Transverse colon (tissue), 4 donors: ENCODE measurements at regions not wholly inside any gene's neighbourhood (a gene's known extent, or its start where the extent isn't known, plus 50 kb on each side); places are given as distances from the start of the nearest gene placed in this dataset.

ENCODE experiments used
- DNase-seq: peaks from one replicate; pipeline ENCODE4 v3.0.0-alpha.2; 2019
- H3K27ac ChIP-seq, 4 donors: fragments of 200-600 bp; sonication (generic); 2 replicates each; pipeline ENCODE4 v1.5.1; 2016 to 2018; ENCODE audit warnings: inconsistent platforms in 4 of 4
- H3K27me3 ChIP-seq: fragments of 200-600 bp; sonication (generic); 2 replicates; pipeline ENCODE4 v1.5.1; 2017; ENCODE audit warnings: inconsistent platforms
- H3K36me3 ChIP-seq, 4 donors: fragments of 200-600 bp; sonication (generic); 2 replicates each; pipeline ENCODE4 v1.5.1; 2017 to 2019; ENCODE audit warnings: inconsistent platforms in 4 of 4
- H3K4me1 ChIP-seq, 4 donors: fragments of 200-600 bp; sonication (generic); 2 replicates each; pipeline ENCODE4 v1.5.1; 2017 to 2020; ENCODE audit warnings: inconsistent platforms in 4 of 4
- H3K4me3 ChIP-seq, 4 donors: fragments of 200-600 bp; sonication (generic); 1 replicate in 1 of 4; 2 replicates in 3 of 4; pipeline versions ENCODE4 v1.5.1 to v1.6.1; 2017 to 2019; ENCODE audit warnings: inconsistent platforms in 4 of 4
- H3K9me3 ChIP-seq, 2 donors: fragments of 200-600 bp; sonication (generic); 2 replicates each; pipeline ENCODE4 v1.5.1; 2017 to 2019; ENCODE audit warnings: inconsistent platforms in 2 of 2
- EP300 ChIP-seq: sonication (generic); formaldehyde crosslinking; IDR thresholded peaks from one replicate; pipeline ENCODE4 v1.6.1; 2017; ENCODE audit warnings: antibody characterized with exemption, low read depth
- POLR2A ChIP-seq: fragments of 450-650 bp; IDR thresholded peaks from one replicate; pipeline ENCODE4 v1.6.1; 2016; ENCODE audit warnings: antibody characterized with exemption, mild to moderate bottlenecking, moderate library complexity
- POLR2AphosphoS5 ChIP-seq, 3 donors: sonication (generic); formaldehyde crosslinking; IDR thresholded peaks; one replicate each; pipeline ENCODE4 v1.6.1; 2016; ENCODE audit warnings: antibody characterized with exemption in 3 of 3
- WGBS, 2 donors: methylation state at CpG; one replicate each; pipeline ENCODE4 v1.1.5; 2018; ENCODE audit warnings: low coverage in 1 of 2; 5-methylcytosine and 5-hydroxymethylcytosine counted together
- in situ Hi-C, 4 donors: fragments of 200-750 bp; cut with MboI; loops; one replicate each; pipeline versions ENCODE4 v1.15.0 to v1.15.1; 2017; ENCODE audit warnings: low sequenced_read_pairs in 3 of 4, low pct_ligation_motif_present in 1 of 4, low pct_unique_long_range_greater_than_20kb in 1 of 4
- intact Hi-C: fragments of 100-400 bp; cut with DNase I; formaldehyde crosslinking; loops from one replicate; pipeline ENCODE4 v1.15.1; 2023; ENCODE audit warnings: low total_unique reads
- TF ChIP-seq, protein P1 (sequence below), 5 experiments: fragments of 200-600 bp in 3 of 5; fragments of 450-650 bp in 2 of 5; sonication (generic) in 3 of 5; IDR thresholded peaks; 1 replicate in 2 of 5; 2 replicates in 3 of 5; pipeline ENCODE4 v1.5.1; 2016 to 2017; ENCODE audit warnings: antibody characterized with exemption in 5 of 5, inconsistent platforms in 3 of 5, mild to moderate bottlenecking in 2 of 5, moderate library complexity in 1 of 5

DNA sequence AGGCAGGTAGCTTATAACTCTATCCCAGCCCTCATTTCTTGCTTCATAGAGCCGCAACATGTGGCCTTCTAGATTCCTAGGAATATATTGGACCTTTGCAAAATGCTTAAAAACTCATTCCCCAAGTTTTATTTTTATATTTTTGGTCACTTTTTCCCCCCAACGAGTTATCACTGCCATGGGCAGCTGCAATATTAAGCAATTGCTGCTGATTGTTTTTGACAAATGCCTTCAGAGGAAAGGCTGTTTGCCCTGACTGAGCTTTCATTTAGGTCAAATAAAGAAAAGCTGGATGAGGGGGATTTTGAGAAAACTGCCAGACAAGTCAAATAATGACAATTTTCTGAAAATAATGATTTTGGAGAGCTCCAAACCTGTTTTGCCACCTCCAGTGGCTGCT, 976.9 kb upstream of the MBL2 start:
- Histone ChIP-seq H3K36me3 (no peaks in the 10 kb centered on the region), H3K27me3 (no peaks in the 10 kb centered on the region), H3K4me1 (no peaks in the 10 kb centered on the region), H3K27ac (no peak overlapping the region), H3K9me3 (peaks cover 5 to 8% of the 10 kb centered on the region in 2 donors), H3K4me3 (no peak overlapping the region)
- no peak for TF ChIP-seq EP300
- TF ChIP-seq POLR2A, result no peak
- TF ChIP-seq, protein P1, sequence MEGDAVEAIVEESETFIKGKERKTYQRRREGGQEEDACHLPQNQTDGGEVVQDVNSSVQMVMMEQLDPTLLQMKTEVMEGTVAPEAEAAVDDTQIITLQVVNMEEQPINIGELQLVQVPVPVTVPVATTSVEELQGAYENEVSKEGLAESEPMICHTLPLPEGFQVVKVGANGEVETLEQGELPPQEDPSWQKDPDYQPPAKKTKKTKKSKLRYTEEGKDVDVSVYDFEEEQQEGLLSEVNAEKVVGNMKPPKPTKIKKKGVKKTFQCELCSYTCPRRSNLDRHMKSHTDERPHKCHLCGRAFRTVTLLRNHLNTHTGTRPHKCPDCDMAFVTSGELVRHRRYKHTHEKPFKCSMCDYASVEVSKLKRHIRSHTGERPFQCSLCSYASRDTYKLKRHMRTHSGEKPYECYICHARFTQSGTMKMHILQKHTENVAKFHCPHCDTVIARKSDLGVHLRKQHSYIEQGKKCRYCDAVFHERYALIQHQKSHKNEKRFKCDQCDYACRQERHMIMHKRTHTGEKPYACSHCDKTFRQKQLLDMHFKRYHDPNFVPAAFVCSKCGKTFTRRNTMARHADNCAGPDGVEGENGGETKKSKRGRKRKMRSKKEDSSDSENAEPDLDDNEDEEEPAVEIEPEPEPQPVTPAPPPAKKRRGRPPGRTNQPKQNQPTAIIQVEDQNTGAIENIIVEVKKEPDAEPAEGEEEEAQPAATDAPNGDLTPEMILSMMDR (IDR thresholded peaks at IDR 0.05), result no peak
- no peak for TF ChIP-seq POLR2AphosphoS5 (IDR thresholded peaks at IDR 0.05)
- WGBS, 2 donors, result 72 to 75% methylated on average over 2 of the region's 2 CpGs
- DNase-seq, result no peak
- in situ Hi-C loops, result no loop called here
- intact Hi-C loops, result no loop called here

DNA sequence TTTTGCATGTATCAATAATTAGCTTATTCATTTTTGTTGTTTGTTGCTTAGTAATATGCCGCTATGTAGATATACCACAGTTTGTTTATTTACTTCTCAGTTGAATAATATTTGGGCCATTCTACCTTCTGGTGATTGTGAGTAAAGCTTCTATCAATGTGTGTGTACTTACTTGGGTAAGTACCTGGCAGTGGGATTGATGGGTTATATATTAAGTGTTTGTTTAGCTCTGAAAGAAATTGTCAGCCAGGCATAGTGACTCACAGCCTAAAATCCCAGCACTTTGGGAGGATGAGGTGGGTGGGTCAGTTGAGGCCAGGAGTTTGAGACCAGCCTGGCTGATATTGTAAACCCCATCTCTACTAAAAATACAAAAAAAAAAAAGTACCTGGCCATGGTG, 975.7 kb upstream of the MBL2 start:
- in situ Hi-C loops, result no loop called here
- TF ChIP-seq, protein P1 (IDR thresholded peaks at IDR 0.05), result no peak
- Histone ChIP-seq H3K36me3 (no peaks in the 10 kb centered on the region), H3K27ac (no peak overlapping the region), H3K4me3 (no peak overlapping the region), H3K9me3 (peaks cover 5 to 8% of the 10 kb centered on the region in 2 donors), H3K27me3 (no peaks in the 10 kb centered on the region), H3K4me1 (no peaks in the 10 kb centered on the region)
- 85 to 91% methylated on average over 1 of the region's 1 CpG for WGBS, 2 donors
- no peak for DNase-seq
- intact Hi-C loops, result no loop called here

DNA sequence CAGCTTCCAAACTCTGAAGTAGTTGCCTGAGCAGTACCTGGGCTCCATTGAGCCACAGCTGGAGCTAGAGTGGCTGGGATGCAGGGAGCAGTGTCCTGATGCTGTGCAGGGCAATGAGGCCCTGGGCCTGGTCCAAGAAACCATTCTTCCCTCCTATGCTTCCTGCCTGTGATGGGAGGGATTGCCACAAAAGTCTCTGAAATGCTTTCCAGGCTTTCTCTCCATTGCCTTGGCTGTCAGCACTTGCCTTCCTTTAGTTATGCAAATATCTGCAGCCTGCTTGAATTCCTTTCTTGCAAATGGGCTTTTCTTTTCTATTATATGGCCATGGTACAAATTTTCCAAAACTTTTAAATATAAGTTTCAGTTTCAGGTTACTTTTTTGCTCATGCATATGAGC, 972.2 kb upstream of the MBL2 start:
- DNase-seq, result no peak
- H3K9me3 ChIP-seq, result peaks cover 4 to 7% of the 10 kb centered on the region in 2 donors
- in situ Hi-C loops, result no loop called here
- TF ChIP-seq, protein P1 (IDR thresholded peaks at IDR 0.05), result no peak
- TF ChIP-seq EP300 (no peak), POLR2AphosphoS5 (IDR thresholded peaks at IDR 0.05) (no peak), POLR2A (no peak)
- H3K4me1 ChIP-seq, result no peaks in the 10 kb centered on the region
- intact Hi-C loops, result no loop called here
- no peaks in the 10 kb centered on the region for H3K36me3 ChIP-seq
- H3K27me3 ChIP-seq, result no peaks in the 10 kb centered on the region
- no peak overlapping the region for H3K4me3 ChIP-seq
- no peak overlapping the region for H3K27ac ChIP-seq

DNA sequence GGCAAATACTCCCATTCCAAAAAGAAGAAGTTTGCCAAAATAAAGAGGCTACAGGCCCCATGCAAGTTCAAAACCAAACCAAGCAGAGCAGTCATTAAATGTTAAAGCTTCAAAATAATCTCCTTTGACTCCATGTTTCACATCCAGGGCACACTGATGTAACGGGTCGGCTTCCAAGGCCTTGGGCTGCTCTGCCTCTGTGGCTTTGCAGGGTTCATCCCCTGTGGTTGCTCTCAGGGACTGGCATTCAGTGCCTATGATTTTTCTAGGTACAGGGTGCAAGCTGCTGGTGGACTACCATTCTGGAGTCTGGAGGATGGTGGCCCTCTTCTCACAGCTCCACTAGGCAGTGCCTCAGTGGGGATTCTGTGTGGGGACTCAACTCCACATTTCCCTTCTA, 971.6 kb upstream of the MBL2 start:
- H3K4me1 ChIP-seq, result no peaks in the 10 kb centered on the region
- H3K9me3 ChIP-seq, result peaks cover 0 to 1% of the 10 kb centered on the region in 2 donors
- intact Hi-C loops, result no loop called here
- TF ChIP-seq EP300 (no peak), POLR2A (no peak), POLR2AphosphoS5 (IDR thresholded peaks at IDR 0.05) (no peak)
- TF ChIP-seq, protein P1 (IDR thresholded peaks at IDR 0.05), result no peak
- in situ Hi-C loops, result no loop called here
- no peak for DNase-seq
- WGBS, 2 donors, result 92 to 100% methylated on average over 2 of the region's 2 CpGs
- H3K27ac ChIP-seq, result no peak overlapping the region
- no peaks in the 10 kb centered on the region for H3K36me3 ChIP-seq
- H3K4me3 ChIP-seq, result no peak overlapping the region
- H3K27me3 ChIP-seq, result no peaks in the 10 kb centered on the region
